NCI-H69 (cell line): ENCODE measurements at regions not wholly inside any gene's neighbourhood (a gene's known extent, or its start where the extent isn't known, plus 50 kb on each side); places are given as distances from the start of the nearest gene placed in this dataset.

Experiments
- DNase-seq: peaks from one replicate; lab custom pipeline; 2025; lab: John Stamatoyannopoulos, UW

DNA sequence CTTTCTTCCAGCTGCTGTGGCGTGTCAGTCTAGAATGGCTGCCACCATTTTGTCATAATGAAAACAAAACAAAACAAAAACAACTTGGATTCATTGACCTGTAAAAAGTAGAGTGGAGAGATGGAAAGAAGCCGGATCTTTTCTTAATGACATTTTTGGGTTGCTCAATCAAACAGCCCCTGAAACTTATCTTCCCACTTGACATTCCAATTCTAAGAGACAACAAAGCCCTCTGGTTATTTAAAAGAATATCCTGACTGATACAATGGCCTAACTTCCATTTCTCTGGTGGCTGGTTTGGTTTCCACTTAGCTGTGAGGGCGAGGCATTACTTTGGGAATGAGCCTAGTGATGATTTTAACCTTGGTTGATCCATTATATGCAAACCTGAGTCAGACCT is 123.7 kb downstream of the AQP4 start:
- no peak for DNase-seq

DNA sequence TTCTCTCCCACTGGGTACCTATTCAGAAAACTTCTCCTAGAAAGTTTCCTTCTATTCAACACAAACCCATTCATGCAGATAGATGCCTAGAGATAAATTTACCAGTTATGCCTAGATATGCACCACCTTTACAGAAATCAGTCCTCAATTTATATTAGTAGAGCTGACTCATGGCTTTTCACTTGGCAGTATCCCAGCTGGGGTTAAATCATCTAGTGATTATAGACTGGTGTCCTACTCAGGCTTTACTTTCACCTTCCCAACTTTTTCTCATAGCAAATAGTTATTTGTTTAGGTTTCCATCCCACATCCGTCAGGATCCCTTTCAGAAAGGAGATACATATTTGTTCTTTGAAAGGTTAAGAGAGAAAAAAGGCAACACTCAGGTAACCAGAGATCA is 124.5 kb downstream of the AQP4 start:
- no peak for DNase-seq

DNA sequence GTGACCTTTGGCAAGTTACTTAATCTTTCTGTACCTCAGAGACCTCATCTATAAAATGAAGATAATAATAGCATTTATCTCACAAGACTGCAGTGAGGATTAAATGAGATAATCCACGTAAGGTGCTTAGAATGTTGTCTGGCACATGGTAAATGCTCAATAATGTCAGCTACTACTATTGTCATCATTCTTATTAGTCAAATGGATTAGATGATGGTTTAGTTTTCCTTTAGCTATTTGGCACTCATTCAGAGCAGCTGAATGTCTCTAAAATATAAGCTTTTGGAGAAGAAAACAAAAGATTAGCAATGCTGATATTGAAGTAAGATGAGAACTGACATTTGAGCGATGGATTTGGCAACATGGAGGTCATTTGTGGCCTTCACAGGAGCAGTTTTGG is 125.1 kb downstream of the AQP4 start:
- DNase-seq: no peak

DNA sequence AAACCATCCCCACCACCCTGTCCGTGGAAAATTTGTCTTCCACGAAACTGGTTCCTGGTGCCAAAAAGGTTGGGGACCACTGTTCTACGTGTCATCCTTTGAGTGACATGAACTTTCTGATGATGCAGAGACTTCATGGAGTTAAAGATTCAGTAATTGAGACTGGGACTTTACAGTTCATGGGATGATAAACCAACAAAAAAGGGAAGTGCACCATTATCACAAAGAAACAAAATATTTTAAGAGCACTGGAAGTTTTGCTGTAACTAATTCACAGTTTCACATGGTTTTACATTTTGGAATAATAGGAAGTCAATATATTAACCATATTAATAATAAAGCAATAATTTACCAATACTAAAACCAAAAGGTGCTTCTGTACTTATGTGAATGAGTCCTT is 126.8 kb downstream of the AQP4 start:
- no peak for DNase-seq

GRCh38 chr18:26736301-26736700 is 129.2 kb downstream of the AQP4 start:
- no peak for DNase-seq

DNA sequence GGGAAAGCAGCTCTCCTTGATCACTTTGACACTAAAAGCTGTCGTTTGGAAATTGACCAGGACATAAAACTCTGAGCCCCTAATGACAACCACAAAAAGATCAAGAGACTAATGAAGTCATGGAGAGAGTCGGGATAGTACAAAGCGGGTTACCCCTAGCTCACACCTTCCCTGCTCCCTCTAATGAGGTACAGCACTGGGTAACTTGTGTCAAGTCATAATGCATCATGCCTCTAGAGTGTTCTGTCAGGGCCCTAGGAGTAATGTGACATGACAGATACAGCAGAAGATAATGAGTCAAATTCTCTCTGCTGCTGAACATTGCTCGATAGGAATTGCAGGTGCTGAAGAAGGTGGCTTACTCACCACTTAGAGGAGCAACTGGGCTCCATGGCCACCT is 130.7 kb downstream of the AQP4 start:
- DNase-seq: no peak

GRCh38 chr18:26729449-26729848 is 136.1 kb downstream of the AQP4 start:
- no peak for DNase-seq

GRCh38 chr18:26729008-26729407 is 136.5 kb downstream of the AQP4 start:
- DNase-seq: no peak

DNA sequence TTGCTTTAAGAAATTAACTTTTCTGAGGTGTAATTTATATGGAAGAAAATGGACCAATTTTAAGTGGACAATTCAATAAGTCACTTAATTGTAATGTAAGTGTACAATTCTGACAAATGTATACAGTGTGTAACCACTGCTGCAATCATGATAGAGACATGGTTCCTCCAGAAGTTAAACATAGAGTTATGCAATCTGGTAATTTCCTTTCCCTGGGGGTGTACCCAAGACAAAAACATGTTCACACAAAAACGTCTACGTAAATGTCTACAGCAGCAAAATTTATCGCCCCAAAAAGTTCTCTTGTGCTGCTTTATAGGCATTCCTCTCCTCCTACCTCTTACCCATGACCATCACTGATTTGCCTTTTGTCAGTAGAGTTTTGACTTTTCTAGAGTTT is 141.5 kb downstream of the AQP4 start:
- DNase-seq: no peak

DNA sequence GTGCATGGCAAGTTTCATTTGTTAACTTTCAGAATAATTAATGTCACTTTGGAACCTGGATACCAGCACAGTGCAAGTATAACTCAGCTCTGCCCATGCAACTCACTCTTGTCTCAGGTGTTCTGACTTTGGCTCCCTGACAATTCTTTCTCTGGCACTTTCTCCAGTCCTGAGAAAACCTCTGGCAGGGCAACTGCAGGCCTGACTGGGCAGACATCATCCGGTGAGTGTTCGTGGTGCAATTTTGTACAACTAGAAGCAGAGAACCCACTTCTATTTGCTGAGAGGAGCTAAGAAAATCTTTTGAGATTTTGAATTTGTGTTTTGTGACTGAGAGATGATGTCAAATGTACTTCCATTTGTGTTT is 143.0 kb downstream of the AQP4 start:
- no peak for DNase-seq

DNA sequence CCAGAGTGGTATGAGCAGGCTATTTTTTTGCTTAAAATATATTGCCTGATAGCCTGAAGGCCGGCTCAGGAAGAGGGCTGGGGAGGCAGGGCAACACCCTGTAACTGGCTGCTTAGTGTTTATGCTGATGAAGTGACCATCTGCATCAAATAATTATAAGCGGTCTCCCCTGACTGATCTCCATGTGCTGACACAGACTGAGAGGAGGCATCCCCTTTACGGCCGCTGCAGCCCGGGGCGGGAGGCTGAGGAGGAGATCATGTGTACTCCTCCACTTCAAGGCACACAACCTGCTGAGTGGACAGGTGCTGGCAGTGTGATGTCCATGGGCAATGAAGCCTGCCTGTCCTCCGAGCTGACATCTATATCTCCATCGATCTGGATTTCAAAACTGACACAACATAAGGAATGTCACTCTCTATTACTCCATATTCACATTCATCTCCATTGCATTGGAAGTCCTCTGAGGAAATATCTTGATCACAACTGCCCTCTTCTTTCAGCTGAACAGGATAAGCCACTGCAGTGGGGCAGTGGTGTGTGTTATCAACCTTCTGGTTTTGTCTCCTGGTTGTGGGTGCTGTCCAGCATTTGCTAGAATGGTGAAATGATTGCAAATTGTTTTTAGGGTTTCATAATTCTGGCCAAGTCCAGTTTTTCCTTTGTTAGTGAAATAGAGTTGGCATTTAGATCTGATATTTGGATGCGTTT is 143.5 kb downstream of the AQP4 start:
- DNase-seq: no peak

- DNase-seq: no peak
Observed at GRCh38 chr18:26719896-26720295, 145.6 kb downstream of the AQP4 start.

GRCh38 chr18:26717123-26717719 is 148.3 kb downstream of the AQP4 start:
- DNase-seq: no peak

DNA sequence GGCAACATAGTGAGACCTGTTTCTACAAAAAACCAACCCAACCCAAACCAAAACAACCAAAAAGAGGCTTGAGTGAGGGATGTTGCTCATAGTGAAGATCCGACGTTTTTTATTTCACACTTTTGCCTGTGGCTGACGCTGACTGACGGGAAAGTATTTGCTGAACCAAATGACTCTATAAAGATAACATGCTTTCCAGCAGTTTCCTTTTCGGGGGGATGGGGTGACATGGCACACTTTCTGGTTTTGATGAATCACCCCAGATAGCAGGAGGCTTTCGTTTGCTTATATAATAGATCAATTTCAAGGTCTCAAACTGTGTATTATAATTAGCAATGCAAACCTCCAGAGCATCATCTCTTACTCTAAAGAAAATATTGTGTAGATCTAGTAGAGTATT is 150.8 kb downstream of the AQP4 start:
- no peak for DNase-seq

GRCh38 chr18:26711756-26712155 is 153.8 kb downstream of the AQP4 start:
- no peak for DNase-seq

DNA sequence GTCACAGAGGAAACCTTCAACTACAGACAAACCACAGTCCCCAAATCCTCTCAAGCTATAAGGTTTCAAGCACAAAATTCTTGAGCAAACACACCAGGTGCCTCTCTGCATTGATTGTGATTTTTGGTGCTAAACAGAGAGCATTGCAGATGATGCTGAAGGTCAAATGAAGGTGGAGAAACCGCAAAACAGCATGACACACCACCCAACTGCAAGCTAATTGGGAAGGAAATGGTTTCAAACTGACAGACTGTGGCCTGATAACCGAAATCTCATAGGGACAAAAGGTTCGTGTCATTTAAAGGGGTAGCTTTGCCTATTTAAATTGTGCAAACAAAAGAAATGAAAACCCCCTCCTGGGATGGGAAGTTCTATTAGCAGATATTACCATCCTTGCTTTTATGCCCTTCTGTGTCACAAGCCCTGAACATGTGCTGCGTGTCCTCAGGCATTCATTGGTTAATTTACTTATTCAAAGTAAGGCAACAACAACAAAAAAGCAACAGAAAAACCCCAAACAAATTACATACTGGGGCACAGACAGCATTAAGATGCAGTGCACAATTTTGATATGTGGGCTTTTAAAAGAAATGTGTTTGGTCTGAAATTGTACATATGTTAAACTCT is 154.9 kb downstream of the AQP4 start:
- DNase-seq: no peak

- DNase-seq: no peak
Observed at GRCh38 chr18:26709897-26710296, 155.6 kb downstream of the AQP4 start.

DNA sequence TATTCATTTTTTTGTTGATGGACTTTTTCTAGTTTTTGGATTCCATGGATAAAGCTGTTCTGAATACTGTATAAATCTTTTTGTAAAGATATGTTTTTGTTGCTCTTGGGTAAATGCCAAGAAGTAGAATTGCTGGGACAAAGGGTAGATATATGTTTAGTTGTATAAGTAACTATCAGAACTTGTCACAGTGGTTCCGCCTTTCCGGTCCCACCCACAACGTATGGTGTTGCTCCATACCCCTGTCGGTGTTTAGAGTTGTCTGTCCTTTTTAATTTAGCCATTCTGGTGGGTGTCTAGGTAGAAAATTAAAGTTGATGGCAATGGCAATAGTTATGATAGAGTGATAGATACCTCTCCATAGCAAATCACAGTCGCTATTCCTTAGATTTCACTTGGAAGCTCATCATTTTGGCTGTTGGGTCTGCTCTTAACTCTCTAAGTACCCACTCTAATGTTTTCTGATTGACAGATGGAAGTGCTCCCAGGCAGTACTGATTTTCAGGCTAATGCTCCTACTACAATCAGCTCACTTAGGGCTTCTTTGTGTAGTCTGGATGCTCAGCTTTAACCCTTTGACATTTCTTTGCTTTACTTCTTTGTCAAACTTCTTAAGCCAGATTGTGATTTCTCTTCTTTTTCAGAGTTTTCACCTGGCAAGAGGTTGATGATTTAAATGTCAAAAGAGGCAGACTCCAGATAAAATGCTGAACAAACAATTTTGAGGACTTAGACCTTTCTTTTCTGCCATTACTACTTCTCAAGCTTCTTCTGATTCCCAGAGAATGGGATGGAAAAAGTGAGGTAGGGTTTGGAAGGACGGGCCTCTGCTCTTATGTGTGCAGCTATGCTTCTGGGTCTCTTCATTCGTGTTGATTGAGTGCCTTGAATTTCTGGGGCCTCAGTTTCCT is 156.4 kb downstream of the AQP4 start:
- no peak for DNase-seq

DNA sequence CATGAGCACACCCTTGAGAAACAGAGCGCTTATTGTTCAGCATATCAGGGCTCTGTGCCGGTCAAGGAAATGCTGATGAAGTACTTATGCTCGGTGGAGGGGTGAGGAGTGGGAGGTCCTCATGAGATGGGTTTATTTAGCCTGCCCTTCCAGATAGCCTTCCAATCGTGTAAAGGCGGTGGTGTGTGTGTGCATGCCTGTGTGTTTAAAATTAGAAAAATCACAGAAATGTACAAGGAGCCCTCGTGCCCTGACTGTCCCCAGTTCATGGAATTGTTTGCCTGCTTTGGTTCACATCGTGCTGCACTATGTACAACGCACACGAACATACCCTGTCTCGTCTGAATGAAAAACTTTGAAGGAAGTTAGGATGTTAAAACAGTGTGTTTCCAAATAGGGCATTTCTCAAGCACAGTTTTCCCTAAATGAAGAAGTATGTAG is 158.6 kb downstream of the AQP4 start:
- no peak for DNase-seq

- DNase-seq: no peak
Observed at GRCh38 chr18:26705757-26706156, 157.4 kb upstream of the KCTD1 start.

GRCh38 chr18:26703170-26703930 is 155.0 kb upstream of the KCTD1 start:
- no peak for DNase-seq

- DNase-seq: no peak
Observed at GRCh38 chr18:26702086-26702485, 153.7 kb upstream of the KCTD1 start.
